ENCODE measurements at regions not wholly inside any gene's neighbourhood (a gene's known extent, or its start where the extent isn't known, plus 50 kb on each side); places are given as distances from the start of the nearest gene placed in this dataset.

DNA sequence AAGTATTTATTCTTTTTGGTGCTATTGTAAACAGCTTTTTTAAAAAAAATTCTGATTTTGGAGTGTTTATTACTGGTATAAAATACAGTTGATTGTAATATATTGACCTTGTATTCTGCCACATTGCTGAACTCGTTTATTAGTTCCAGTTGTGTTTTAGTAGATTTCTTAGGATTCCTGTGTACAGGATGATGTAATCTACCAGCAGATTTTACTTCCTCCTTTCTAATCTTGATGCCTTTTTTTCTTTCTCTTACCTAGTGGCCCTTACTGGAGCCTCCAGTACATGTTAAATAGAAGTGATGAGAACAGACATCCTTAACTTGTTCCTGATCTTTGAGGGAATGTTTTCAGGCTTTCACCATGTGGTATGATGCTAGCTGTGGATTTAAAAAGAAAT lies 70.4 kb upstream of the KY start:
- Histone ChIP-seq H3F3A (ENCODE audit: low read depth) (no peaks in the 10 kb centered on the region), H3K9me3 (ENCODE audit: low read depth) (no peaks in the 10 kb centered on the region), H3K4me3 (no peak overlapping the region), H3K9ac (no peak overlapping the region), H2AFZ (replicated peaks) (no peak overlapping the region), H3K27me3 (peaks cover 31% of the 10 kb centered on the region), H3K27ac (no peak overlapping the region), H3K79me2 (ENCODE audit: low read depth) (no peaks in the 10 kb centered on the region), H3K4me2 (no peak overlapping the region), H3K36me3 (no peaks in the 10 kb centered on the region), H4K20me1 (ENCODE audit: low read depth) (no peaks in the 10 kb centered on the region), H3K4me1 (no peaks in the 10 kb centered on the region)
- H3K9me3 Mint-ChIP-seq = no peaks in the 10 kb centered on the region
- no peak for TF ChIP-seq EZH2phosphoT487 (IDR thresholded peaks at IDR 0.05)
- no peak for TF ChIP-seq EZH2 (IDR thresholded peaks at IDR 0.05)
- TF ChIP-seq, protein P1, sequence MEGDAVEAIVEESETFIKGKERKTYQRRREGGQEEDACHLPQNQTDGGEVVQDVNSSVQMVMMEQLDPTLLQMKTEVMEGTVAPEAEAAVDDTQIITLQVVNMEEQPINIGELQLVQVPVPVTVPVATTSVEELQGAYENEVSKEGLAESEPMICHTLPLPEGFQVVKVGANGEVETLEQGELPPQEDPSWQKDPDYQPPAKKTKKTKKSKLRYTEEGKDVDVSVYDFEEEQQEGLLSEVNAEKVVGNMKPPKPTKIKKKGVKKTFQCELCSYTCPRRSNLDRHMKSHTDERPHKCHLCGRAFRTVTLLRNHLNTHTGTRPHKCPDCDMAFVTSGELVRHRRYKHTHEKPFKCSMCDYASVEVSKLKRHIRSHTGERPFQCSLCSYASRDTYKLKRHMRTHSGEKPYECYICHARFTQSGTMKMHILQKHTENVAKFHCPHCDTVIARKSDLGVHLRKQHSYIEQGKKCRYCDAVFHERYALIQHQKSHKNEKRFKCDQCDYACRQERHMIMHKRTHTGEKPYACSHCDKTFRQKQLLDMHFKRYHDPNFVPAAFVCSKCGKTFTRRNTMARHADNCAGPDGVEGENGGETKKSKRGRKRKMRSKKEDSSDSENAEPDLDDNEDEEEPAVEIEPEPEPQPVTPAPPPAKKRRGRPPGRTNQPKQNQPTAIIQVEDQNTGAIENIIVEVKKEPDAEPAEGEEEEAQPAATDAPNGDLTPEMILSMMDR (IDR thresholded peaks at IDR 0.05) = no peak
- H3K27me3 Mint-ChIP-seq (ENCODE audit: insufficient read depth, low read depth) = peaks cover 4% of the 10 kb centered on the region
- DNase-seq (ENCODE audit: low spot score) = no peak
- H3K4me1 Mint-ChIP-seq = peaks cover 4% of the 10 kb centered on the region
- no peak overlapping the region for H3K27ac Mint-ChIP-seq
- no peak overlapping the region for H3K4me3 Mint-ChIP-seq
- no peaks in the 10 kb centered on the region for H3K36me3 Mint-ChIP-seq

DNA sequence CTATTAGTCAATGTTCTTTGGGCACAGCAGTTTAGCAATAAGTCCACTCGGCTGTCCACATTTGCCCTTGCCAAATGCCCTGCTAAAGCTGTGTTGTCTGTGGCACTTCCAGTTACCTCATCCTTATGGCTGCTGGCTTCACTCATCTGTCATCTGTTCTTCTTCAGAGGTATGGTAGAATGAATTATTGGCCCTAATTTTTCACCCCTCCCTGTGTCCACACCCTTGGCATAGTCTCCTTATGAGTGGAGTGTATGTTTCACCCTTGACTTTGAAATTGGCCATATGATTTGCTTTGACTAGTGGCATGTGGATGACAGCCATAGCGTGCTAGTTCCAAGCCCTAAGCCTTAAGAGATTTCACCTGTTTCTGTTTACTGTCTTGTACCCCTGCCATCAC lies 72.1 kb upstream of the EPHB1 start:
- Histone ChIP-seq H2AFZ (replicated peaks) (no peak overlapping the region), H3K4me2 (no peak overlapping the region), H3K9ac (no peak overlapping the region), H3K27me3 (peaks cover 31% of the 10 kb centered on the region), H3K27ac (no peak overlapping the region), H3F3A (ENCODE audit: low read depth) (no peaks in the 10 kb centered on the region), H3K79me2 (ENCODE audit: low read depth) (no peaks in the 10 kb centered on the region), H4K20me1 (ENCODE audit: low read depth) (no peaks in the 10 kb centered on the region), H3K4me3 (no peak overlapping the region), H3K4me1 (peaks cover 6% of the 10 kb centered on the region), H3K9me3 (ENCODE audit: low read depth) (no peaks in the 10 kb centered on the region), H3K36me3 (no peaks in the 10 kb centered on the region)
- H3K36me3 Mint-ChIP-seq = no peaks in the 10 kb centered on the region
- no peak overlapping the region for H3K4me3 Mint-ChIP-seq
- TF ChIP-seq EZH2phosphoT487 (IDR thresholded peaks at IDR 0.05) = no peak
- TF ChIP-seq, protein P1 (IDR thresholded peaks at IDR 0.05) = no peak
- TF ChIP-seq EZH2 (IDR thresholded peaks at IDR 0.05) = no peak
- H3K27ac Mint-ChIP-seq = no peak overlapping the region
- DNase-seq (ENCODE audit: low spot score) = no peak
- peaks cover 11% of the 10 kb centered on the region for H3K4me1 Mint-ChIP-seq
- H3K9me3 Mint-ChIP-seq = no peaks in the 10 kb centered on the region
- H3K27me3 Mint-ChIP-seq (ENCODE audit: insufficient read depth, low read depth) = peaks cover 4% of the 10 kb centered on the region

DNA sequence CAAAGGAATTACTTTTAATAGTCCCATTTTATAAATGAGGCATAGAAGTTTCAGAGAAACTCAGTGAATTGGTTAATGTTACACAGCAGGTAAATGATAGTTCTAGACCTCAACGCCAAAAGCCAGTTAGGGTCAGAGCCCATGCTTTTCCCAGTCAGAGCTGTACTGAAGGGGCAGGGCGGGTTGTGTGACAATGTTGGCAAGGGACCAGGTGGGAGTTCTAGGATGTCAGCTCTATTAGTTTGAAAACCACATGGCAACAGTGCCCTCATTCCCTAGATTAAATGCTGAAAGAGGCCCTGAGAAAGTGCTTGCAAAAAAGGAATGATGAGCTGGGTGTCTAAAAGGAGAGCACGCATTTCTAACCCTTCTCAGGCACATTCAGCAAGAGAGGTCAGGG lies 65.4 kb upstream of the EPHB1 start:
- Histone ChIP-seq H3K4me1 (peaks cover 6% of the 10 kb centered on the region), H3F3A (ENCODE audit: low read depth) (no peaks in the 10 kb centered on the region), H3K79me2 (ENCODE audit: low read depth) (no peaks in the 10 kb centered on the region), H3K4me3 (no peak overlapping the region), H3K4me2 (no peak overlapping the region), H3K27me3 (peaks cover 44% of the 10 kb centered on the region), H3K27ac (no peak overlapping the region), H4K20me1 (ENCODE audit: low read depth) (no peaks in the 10 kb centered on the region), H3K9ac (no peak overlapping the region), H2AFZ (replicated peaks) (no peak overlapping the region), H3K9me3 (ENCODE audit: low read depth) (no peaks in the 10 kb centered on the region), H3K36me3 (no peaks in the 10 kb centered on the region)
- H3K27me3 Mint-ChIP-seq (ENCODE audit: insufficient read depth, low read depth) = no peaks in the 10 kb centered on the region
- peaks cover 11% of the 10 kb centered on the region for H3K4me1 Mint-ChIP-seq
- H3K27ac Mint-ChIP-seq = no peak overlapping the region
- H3K9me3 Mint-ChIP-seq = no peaks in the 10 kb centered on the region
- no peak for DNase-seq (ENCODE audit: low spot score)
- TF ChIP-seq EZH2 (IDR thresholded peaks at IDR 0.05) (no peak), EZH2phosphoT487 (IDR thresholded peaks at IDR 0.05) (no peak)
- TF ChIP-seq, protein P1 (IDR thresholded peaks at IDR 0.05) = no peak
- H3K36me3 Mint-ChIP-seq = no peaks in the 10 kb centered on the region
- no peak overlapping the region for H3K4me3 Mint-ChIP-seq

Data from neural progenitor cell (in vitro differentiated cells).